Dendritic cell treated with granulocyte-macrophage colony-stimulating factor and Interleukin-4, amounts not matched to agents 40 ng/mL and 50 ng/mL, for 4 days (primary cell): ENCODE measurements at regions not wholly inside any gene's neighbourhood (a gene's known extent, or its start where the extent isn't known, plus 50 kb on each side); places are given as distances from the start of the nearest gene placed in this dataset.

Experiments
- H3K27ac Mint-ChIP-seq: one replicate; pipeline ENCODE4 v1.8.0; 2022; ENCODE audit warnings: mild to moderate bottlenecking, mixed read lengths
- H3K27me3 Mint-ChIP-seq: one replicate; pipeline ENCODE4 v1.8.0; 2022; ENCODE audit warnings: mild to moderate bottlenecking, mixed read lengths
- H3K36me3 Mint-ChIP-seq: one replicate; pipeline ENCODE4 v1.8.0; 2022; ENCODE audit warnings: low read depth, mixed read lengths
- H3K4me1 Mint-ChIP-seq: one replicate; pipeline ENCODE4 v1.8.0; 2022; ENCODE audit warnings: low read depth, mixed read lengths
- H3K4me3 Mint-ChIP-seq: one replicate; pipeline ENCODE4 v1.8.0; 2022; ENCODE audit warnings: mild to moderate bottlenecking, moderate library complexity, mixed read lengths
- H3K9me3 Mint-ChIP-seq: one replicate; pipeline ENCODE4 v1.8.0; 2022; ENCODE audit warnings: mixed read lengths
- intact Hi-C: fragments of 100-400 bp; cut with micrococcal nuclease; formaldehyde crosslinking; loops from one replicate; pipeline ENCODE4 v1.15.0; 2022

DNA sequence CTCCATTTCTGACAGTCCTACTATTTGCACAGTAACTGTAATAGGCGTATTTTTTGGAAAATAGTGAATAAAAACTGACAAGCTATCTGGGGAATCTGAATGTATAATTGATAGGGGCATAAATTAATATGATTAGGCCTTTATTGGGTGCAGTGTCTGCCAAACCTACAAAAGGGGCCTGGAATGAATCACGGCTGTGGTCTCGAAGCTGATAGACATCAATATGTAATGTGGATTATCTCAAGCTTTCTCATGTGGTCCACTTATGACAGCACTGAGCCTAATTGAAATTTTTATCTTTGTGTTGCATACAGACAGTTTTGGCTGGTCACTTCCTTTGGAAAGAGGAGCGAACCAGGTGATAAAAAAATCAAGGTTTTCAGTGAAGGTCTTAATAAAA, 450.4 kb downstream of the GPATCH2 start:
- no peak overlapping the region for H3K27ac Mint-ChIP-seq
- H3K27me3 Mint-ChIP-seq: no peaks in the 10 kb centered on the region
- H3K36me3 Mint-ChIP-seq: no peaks in the 10 kb centered on the region
- no peak overlapping the region for H3K4me3 Mint-ChIP-seq
- no peaks in the 10 kb centered on the region for H3K9me3 Mint-ChIP-seq
- no peaks in the 10 kb centered on the region for H3K4me1 Mint-ChIP-seq
- intact Hi-C loops: no loop called here

DNA sequence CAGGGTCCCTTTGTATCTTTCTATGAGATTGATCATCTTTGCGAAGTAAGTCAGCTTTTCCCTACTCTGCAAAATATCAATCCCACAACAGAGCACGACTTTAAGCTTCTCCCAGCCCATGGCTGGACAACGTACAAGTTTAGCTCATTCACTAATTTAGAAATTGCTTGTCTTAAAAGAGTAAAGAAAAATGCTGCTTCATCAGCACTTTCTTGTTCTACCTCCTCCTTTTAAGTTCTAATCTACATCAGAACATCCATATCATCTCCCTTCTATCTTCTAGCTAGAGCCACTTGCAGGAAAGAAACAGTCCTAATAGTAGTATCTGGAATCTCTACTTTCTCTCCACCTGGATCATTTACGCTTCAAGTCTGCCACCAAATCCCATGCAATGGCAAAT, 441.2 kb upstream of the ESRRG start:
- Mint-ChIP-seq H3K36me3 (no peaks in the 10 kb centered on the region), H3K27me3 (no peaks in the 10 kb centered on the region), H3K9me3 (no peaks in the 10 kb centered on the region), H3K4me1 (no peaks in the 10 kb centered on the region), H3K27ac (no peak overlapping the region), H3K4me3 (no peak overlapping the region)
- intact Hi-C loops: no loop called here

DNA sequence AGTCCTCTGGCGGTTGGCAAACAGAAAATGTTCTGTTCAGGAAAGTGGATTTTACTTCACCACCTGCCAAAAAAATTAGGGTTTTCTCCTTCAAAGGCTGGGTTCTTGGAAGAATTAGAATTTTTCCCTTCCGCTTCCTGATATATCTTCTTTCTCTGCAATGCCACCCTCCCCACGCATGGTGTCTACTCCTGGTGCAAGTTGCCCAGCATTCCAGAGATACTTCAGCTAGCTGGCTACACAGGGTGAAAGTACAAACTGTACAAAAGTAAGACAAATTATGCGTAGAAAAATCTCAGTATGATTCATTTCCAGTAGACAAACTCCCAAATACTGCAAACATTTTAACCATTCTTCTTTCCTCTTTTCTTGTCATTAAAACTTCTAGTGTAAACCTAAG, 430.1 kb upstream of the ESRRG start:
- Mint-ChIP-seq H3K27me3 (no peaks in the 10 kb centered on the region), H3K4me3 (no peak overlapping the region), H3K27ac (no peak overlapping the region), H3K9me3 (no peaks in the 10 kb centered on the region), H3K4me1 (no peaks in the 10 kb centered on the region), H3K36me3 (no peaks in the 10 kb centered on the region)
- intact Hi-C loops: no loop called here

DNA sequence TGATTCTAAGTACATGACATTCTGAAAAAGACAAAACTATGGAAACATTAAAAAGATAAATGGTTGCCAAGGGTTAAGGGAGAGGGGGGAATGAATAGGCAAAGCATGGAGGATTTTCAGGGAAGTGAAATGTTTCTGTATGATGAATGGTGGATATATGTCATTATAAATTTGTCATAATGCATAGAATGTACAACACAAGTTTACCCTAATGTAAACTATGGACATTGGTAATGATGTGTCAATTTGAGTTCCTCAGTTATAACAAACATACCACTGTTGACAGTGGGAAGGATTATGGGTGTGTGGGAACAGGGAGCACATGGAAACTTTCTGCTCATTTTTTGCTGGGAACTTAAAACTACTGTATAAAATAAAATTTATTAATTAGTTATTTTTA, 427.1 kb upstream of the ESRRG start:
- H3K4me1 Mint-ChIP-seq: no peaks in the 10 kb centered on the region
- H3K4me3 Mint-ChIP-seq: no peak overlapping the region
- intact Hi-C loops: no loop called here
- no peaks in the 10 kb centered on the region for H3K9me3 Mint-ChIP-seq
- H3K36me3 Mint-ChIP-seq: no peaks in the 10 kb centered on the region
- no peaks in the 10 kb centered on the region for H3K27me3 Mint-ChIP-seq
- no peak overlapping the region for H3K27ac Mint-ChIP-seq

DNA sequence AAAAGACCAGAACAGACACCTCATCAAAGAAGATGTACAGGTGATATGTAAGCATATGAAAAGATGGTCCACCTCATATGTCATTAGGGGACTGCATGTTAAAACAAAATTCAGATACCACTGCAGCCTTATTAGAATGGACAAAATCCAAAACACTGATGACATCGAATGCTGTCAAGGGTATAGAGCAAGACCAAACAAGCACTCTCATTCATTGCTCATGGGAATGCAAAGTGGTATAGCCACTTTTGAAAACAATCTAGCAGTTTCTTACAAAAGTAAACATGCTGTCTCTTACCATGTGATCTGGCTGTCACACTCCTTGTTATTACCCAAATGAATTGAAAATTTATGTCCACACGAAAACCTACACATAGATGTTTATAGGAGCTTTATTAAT, 426.6 kb upstream of the ESRRG start:
- H3K36me3 Mint-ChIP-seq: no peaks in the 10 kb centered on the region
- intact Hi-C loops: no loop called here
- no peaks in the 10 kb centered on the region for H3K27me3 Mint-ChIP-seq
- H3K4me1 Mint-ChIP-seq: no peaks in the 10 kb centered on the region
- H3K27ac Mint-ChIP-seq: no peak overlapping the region
- no peak overlapping the region for H3K4me3 Mint-ChIP-seq
- H3K9me3 Mint-ChIP-seq: no peaks in the 10 kb centered on the region

DNA sequence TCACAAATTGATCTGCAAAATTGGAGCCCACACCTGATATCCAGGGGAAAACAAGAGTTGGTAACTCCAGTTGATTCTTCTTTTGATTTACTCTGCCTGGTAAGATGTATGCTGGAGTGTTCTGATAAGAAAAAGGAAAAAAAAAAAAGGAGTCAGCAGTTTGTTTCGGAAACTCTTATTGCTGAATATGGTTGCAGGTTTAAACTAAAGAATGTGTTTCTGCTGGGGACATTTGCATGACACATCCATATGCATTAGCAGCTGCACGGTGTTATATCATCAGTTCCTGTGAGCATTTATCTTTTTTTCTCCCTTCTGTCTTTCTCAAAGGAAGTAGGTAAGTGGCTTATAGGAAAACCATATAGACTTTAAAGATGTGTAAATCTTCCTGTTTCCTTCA, 418.5 kb upstream of the ESRRG start:
- intact Hi-C loops: no loop called here
- Mint-ChIP-seq H3K36me3 (no peaks in the 10 kb centered on the region), H3K9me3 (no peaks in the 10 kb centered on the region), H3K27ac (no peak overlapping the region), H3K4me1 (no peaks in the 10 kb centered on the region), H3K4me3 (no peak overlapping the region), H3K27me3 (peaks cover 49% of the 10 kb centered on the region)

DNA sequence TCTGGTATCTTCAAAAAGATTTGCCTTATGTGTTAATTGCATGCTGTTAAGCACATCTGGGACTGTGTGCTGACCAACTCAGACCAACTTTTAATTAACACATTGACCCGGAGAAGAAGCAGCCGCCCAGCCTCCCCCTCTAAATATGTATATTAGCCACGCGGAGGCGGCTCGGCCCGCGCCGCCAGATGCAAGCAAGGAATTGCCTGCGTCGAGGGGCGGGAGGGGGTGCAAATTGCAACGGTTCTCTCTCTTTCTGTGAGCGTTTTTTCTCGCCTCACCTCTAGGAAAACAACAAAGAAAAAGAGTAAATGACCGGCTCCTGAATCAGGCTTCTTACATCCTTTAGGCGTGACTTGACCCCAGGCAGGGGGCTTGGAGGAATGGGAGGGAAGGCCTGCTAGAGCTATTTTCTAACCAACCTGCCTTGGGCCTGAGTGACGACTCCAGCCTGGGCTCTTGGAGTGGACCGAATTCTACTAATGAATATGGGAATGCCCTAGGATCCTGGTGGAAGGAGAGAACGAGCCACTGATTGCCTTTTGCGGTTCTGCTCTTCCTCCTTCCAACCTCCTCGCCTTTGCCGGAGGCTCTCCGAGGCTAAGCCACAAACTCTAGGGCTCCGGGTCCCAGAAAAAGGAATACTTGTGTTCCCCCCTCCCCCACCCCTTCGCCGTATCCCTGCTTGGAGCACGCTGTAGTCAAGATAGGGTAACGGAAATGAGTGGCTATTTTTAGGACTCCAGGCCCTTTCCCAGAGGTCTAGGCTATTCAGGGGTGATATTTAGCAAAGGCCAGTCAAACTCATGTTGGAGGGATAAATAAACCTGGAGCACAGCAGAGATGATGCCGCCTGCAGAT, 417.0 kb upstream of the ESRRG start:
- Mint-ChIP-seq H3K36me3 (no peaks in the 10 kb centered on the region), H3K9me3 (no peaks in the 10 kb centered on the region), H3K27me3 (peaks cover 64% of the 10 kb centered on the region), H3K4me3 (no peak overlapping the region), H3K4me1 (no peaks in the 10 kb centered on the region), H3K27ac (no peak overlapping the region)
- intact Hi-C loops: no loop called here

DNA sequence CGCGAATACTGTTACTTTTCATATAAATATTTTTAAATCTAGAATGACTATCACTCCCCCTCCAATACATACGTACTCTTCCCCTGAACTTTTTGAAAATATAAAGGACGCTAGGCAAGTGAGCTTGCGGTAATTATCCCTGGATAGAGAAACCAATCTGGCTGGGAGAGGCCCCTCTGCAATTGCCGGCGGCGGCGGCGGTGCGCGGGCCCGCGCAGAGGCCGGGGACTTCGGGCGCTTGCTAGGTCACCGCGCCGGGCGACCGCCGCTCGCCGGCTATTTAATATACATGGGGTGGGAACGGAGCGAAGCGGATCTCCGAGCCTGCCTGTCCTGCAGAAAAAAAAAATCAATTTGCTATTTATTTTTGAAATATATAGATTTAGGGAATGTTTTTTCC, 416.3 kb upstream of the ESRRG start:
- Mint-ChIP-seq H3K27me3 (peaks cover 71% of the 10 kb centered on the region), H3K27ac (no peak overlapping the region), H3K4me1 (no peaks in the 10 kb centered on the region), H3K36me3 (no peaks in the 10 kb centered on the region), H3K9me3 (no peaks in the 10 kb centered on the region), H3K4me3 (no peak overlapping the region)
- intact Hi-C loops: no loop called here

DNA sequence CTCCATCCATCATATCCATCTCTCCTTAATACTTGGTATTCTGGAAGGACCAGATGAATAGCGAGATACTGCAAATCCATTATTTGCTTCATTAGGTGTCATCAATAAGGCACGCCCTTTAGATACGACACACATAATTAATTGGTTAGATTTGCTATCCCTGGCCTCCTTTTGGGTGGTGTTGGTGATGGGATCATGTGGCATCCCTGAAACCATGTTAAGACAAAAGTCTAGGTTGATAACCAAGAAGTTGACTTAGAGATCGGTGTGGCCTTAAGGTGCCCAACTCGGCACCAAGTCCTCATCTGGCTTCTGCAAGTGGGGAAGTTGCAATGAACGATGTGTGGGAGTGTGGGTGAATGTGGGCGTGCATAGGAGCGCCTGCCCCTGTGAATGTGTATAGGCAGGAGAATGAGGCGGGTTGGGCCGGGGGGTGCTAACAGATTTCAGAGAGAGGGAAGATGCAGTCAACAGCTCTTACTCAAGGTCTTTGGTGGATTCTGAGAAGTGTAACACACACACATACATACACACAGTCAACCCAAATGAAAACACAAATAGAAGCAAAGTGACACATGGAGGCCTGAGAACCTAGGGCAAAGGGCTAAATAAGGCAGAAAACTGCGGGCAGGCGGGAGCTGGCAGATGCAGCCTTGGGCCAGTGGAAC, 415.7 kb upstream of the ESRRG start:
- no peaks in the 10 kb centered on the region for H3K36me3 Mint-ChIP-seq
- no peak overlapping the region for H3K27ac Mint-ChIP-seq
- intact Hi-C loops: no loop called here
- H3K9me3 Mint-ChIP-seq: no peaks in the 10 kb centered on the region
- H3K27me3 Mint-ChIP-seq: peaks cover 77% of the 10 kb centered on the region
- H3K4me1 Mint-ChIP-seq: no peaks in the 10 kb centered on the region
- H3K4me3 Mint-ChIP-seq: no peak overlapping the region

DNA sequence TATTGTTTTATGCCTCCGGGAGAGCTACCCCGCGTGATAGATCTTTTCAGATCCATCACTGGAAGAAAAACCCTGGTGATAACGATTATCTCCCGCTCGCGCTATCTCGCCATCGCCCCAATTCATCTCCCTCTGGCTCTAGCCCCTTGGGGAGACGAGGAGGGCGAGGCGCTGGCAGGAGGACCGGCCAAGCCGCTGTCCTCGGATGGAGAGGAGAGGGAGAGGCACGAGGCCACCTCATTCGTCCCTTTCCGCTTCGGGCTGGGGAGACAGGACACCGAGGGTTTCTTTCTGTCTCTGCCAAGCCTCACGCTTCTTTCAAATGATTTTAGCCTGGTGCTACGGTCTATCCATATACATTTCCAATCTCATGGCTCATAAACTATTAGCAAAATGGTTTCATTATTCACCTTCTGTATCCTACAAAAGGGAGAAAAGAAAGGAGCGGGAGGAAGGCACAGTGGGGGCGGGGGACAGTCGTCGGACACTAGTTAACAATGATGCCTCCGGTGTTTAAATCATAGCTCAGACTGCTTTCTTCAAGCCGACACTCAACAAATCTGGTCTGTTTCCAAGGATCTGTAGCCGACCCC, 415.0 kb upstream of the ESRRG start:
- Mint-ChIP-seq H3K9me3 (no peaks in the 10 kb centered on the region), H3K27me3 (peaks cover 82% of the 10 kb centered on the region), H3K4me3 (no peak overlapping the region), H3K36me3 (no peaks in the 10 kb centered on the region), H3K4me1 (no peaks in the 10 kb centered on the region), H3K27ac (no peak overlapping the region)
- intact Hi-C loops: no loop called here

DNA sequence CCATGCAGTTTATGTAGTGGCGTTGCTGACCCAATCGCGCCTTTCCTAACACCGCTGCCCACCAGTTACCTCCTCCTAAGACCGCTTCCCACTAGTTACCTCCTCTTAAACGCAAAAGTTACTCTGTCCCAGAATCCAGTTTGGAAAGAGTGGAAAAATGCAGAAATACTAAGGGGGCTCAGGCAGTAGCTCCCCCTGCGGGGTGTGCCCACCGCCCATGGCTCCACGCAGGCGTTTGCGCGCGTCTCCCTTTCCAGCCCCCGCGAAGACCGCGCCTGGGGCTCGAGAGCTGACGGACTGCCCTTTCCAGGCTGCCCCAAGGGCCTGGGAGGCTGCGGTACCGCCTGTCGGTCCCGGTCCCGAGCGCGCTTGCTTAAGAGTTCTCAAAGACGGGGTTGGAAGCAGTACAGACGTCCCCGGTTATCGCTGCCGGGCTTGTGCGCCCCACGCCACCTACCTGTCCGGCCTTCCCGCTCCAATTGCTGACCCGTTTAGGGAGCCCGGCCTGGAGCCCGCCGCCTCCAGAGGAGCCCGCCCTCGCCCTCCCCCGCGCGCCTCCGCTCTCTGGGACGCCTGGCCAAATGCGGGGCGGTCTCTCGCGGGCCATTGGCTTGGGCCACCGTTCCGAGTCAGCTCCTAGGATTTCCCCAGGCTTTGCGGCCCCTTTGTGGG, 414.1 kb upstream of the ESRRG start:
- H3K36me3 Mint-ChIP-seq: no peaks in the 10 kb centered on the region
- H3K4me3 Mint-ChIP-seq: no peak overlapping the region
- peaks cover 90% of the 10 kb centered on the region for H3K27me3 Mint-ChIP-seq
- H3K9me3 Mint-ChIP-seq: no peaks in the 10 kb centered on the region
- intact Hi-C loops: no loop called here
- H3K4me1 Mint-ChIP-seq: no peaks in the 10 kb centered on the region
- no peak overlapping the region for H3K27ac Mint-ChIP-seq

DNA sequence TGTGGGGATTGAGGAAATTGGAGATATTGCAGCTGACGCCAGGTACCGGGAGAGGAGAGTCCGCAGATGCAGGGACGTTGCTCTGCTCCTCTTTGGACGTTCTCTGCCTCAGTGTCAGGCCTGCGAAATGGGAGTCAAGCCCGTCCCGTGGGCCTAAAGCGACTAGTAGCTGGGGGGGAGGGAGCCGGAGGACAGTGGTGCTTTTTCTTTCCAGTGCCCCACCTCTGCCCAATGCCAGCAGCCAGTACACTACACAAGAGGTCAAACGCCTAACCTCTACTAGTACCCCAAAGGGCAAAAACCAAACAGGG, 413.6 kb upstream of the ESRRG start:
- no peaks in the 10 kb centered on the region for H3K9me3 Mint-ChIP-seq
- peaks cover 91% of the 10 kb centered on the region for H3K27me3 Mint-ChIP-seq
- no peaks in the 10 kb centered on the region for H3K4me1 Mint-ChIP-seq
- no peaks in the 10 kb centered on the region for H3K36me3 Mint-ChIP-seq
- no peak overlapping the region for H3K27ac Mint-ChIP-seq
- H3K4me3 Mint-ChIP-seq: no peak overlapping the region
- intact Hi-C loops: no loop called here

DNA sequence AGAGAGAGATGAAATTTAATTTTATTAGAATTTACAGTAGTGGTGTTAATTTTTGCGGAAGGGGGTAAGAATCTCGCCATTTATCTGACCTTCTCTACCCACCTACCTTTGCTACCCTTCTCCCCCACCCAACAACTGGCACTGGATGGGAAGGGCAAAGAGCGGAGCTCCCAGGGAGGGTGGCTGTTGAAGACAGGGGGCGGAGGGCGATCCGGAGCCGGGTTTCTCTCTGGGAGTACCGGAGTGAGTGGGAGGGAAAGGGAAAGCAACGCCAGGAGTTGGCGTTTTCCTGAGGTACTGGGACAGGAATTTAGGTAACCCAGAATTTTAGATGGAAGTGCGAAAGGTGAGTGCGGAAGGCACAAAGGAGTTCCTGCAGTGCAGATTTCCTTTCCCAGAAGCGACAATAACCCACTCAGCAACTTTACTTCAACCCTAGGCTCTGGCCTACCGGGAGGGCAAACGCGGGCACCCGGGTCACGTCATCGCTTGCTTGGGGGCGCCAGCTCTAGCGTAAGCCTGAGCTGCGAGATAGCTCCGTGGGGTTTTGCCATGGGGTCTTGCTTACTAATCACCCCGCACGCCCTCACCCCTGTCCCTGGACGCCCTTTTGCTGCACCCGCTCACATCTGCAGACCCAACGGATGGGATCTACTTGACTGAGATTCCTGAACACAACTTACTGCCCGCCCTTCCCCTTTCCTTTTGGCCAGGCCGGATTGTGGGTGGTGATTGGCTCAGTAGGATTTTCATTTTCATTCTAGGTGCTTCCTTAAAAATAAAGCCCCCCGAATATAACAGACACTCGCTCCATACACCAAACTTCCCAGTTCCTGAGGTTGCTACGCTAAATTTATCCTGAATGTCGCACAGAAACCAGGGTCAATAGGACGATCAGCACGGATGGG, 413.0 kb upstream of the ESRRG start:
- peaks cover 88% of the 10 kb centered on the region for H3K27me3 Mint-ChIP-seq
- no peak overlapping the region for H3K4me3 Mint-ChIP-seq
- H3K27ac Mint-ChIP-seq: no peak overlapping the region
- intact Hi-C loops: no loop called here
- no peaks in the 10 kb centered on the region for H3K9me3 Mint-ChIP-seq
- H3K36me3 Mint-ChIP-seq: no peaks in the 10 kb centered on the region
- H3K4me1 Mint-ChIP-seq: no peaks in the 10 kb centered on the region
